ENCODE measurements at regions not wholly inside any gene's neighbourhood (a gene's known extent, or its start where the extent isn't known, plus 50 kb on each side); places are given as distances from the start of the nearest gene placed in this dataset.

GRCh38 chr2:180846756-180847472, 133.5 kb upstream of the UBE2E3 start:
- peak; percentile 5 for TF ChIP-seq CTCF (IDR thresholded peaks at IDR 0.05; ENCODE audit: low read depth, low read length)
- H3K4me3 ChIP-seq (replicated peaks in 1 of 2; ENCODE audit: low read depth in 2 of 2, low read length in 2 of 2) = no peak overlapping the region
- DNase-seq (ENCODE audit: low read depth in 2 of 2) = no peak

GRCh38 chr2:180842461-180842860, 137.9 kb upstream of the UBE2E3 start:
- DNase-seq (ENCODE audit: low read depth in 2 of 2) = no peak

GRCh38 chr2:180840641-180841040, 139.8 kb upstream of the UBE2E3 start:
- H3K4me3 ChIP-seq (replicated peaks in 1 of 2; ENCODE audit: low read depth in 2 of 2, low read length in 2 of 2) = no peak overlapping the region
- DNase-seq (ENCODE audit: low read depth in 2 of 2) = no peak
- TF ChIP-seq CTCF (IDR thresholded peaks at IDR 0.05; ENCODE audit: low read depth, low read length) = no peak

More at GRCh38 chr2:180842461-180842860, 137.9 kb upstream of the UBE2E3 start:
- TF ChIP-seq CTCF (IDR thresholded peaks at IDR 0.05; ENCODE audit: low read depth, low read length) = no peak
- no peak overlapping the region for H3K4me3 ChIP-seq (replicated peaks in 1 of 2; ENCODE audit: low read depth in 2 of 2, low read length in 2 of 2)

DNA sequence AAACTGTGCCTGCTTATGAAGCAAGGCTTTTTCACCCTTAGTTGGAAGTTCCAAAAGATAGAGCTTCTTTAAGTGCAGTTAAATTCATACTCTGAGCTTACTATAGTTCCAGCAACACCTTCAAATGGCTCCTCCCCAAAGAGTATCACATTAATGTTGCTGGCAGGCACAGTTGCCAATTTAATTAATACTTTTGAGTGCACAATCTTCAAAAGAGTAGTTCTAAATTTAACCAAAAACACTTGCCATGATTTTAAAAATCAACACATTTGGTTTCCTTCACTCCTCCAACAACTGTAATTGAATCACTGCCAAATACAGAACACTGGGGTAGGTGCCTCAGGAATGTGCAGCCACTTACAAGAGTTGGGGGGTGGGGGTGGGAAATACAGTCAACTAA, 150.6 kb upstream of the UBE2E3 start:
- no peak for TF ChIP-seq CTCF (IDR thresholded peaks at IDR 0.05; ENCODE audit: low read depth, low read length)
- DNase-seq (ENCODE audit: low read depth in 2 of 2) = no peak
- no peak overlapping the region for H3K4me3 ChIP-seq (replicated peaks in 1 of 2; ENCODE audit: low read depth in 2 of 2, low read length in 2 of 2)

GRCh38 chr2:180829261-180829660, 151.1 kb upstream of the UBE2E3 start:
- no peak for TF ChIP-seq CTCF (IDR thresholded peaks at IDR 0.05; ENCODE audit: low read depth, low read length)
- peak in 1 of 2 donors; percentile 27 for DNase-seq (ENCODE audit: low read depth in 2 of 2)
- no peak overlapping the region for H3K4me3 ChIP-seq (replicated peaks in 1 of 2; ENCODE audit: low read depth in 2 of 2, low read length in 2 of 2)

- DNase-seq (ENCODE audit: low read depth in 2 of 2) = no peak
- TF ChIP-seq CTCF (IDR thresholded peaks at IDR 0.05; ENCODE audit: low read depth, low read length) = no peak
- H3K4me3 ChIP-seq (replicated peaks in 1 of 2; ENCODE audit: low read depth in 2 of 2, low read length in 2 of 2) = no peak overlapping the region
Observed at GRCh38 chr2:180828756-180829155, 151.6 kb upstream of the UBE2E3 start.

Measured in cardiac fibroblast (primary cell).